ENCODE measurements at regions not wholly inside any gene's neighbourhood (a gene's known extent, or its start where the extent isn't known, plus 50 kb on each side); places are given as distances from the start of the nearest gene placed in this dataset.

GRCh38 chr10:59036311-59037017 is 140.0 kb upstream of the PHYHIPL start:
- H3F3A ChIP-seq (replicated peaks; ENCODE audit: low read depth) = no peaks in the 10 kb centered on the region
- no peak overlapping the region for H3K4me3 ChIP-seq
- TF ChIP-seq JUNB (IDR thresholded peaks at IDR 0.05; ENCODE audit: unreplicated experiment) = no peak
- TF ChIP-seq, protein P1, sequence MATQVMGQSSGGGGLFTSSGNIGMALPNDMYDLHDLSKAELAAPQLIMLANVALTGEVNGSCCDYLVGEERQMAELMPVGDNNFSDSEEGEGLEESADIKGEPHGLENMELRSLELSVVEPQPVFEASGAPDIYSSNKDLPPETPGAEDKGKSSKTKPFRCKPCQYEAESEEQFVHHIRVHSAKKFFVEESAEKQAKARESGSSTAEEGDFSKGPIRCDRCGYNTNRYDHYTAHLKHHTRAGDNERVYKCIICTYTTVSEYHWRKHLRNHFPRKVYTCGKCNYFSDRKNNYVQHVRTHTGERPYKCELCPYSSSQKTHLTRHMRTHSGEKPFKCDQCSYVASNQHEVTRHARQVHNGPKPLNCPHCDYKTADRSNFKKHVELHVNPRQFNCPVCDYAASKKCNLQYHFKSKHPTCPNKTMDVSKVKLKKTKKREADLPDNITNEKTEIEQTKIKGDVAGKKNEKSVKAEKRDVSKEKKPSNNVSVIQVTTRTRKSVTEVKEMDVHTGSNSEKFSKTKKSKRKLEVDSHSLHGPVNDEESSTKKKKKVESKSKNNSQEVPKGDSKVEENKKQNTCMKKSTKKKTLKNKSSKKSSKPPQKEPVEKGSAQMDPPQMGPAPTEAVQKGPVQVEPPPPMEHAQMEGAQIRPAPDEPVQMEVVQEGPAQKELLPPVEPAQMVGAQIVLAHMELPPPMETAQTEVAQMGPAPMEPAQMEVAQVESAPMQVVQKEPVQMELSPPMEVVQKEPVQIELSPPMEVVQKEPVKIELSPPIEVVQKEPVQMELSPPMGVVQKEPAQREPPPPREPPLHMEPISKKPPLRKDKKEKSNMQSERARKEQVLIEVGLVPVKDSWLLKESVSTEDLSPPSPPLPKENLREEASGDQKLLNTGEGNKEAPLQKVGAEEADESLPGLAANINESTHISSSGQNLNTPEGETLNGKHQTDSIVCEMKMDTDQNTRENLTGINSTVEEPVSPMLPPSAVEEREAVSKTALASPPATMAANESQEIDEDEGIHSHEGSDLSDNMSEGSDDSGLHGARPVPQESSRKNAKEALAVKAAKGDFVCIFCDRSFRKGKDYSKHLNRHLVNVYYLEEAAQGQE (IDR thresholded peaks at IDR 0.05; ENCODE audit: unreplicated experiment) = no peak
- TF ChIP-seq, protein P2, sequence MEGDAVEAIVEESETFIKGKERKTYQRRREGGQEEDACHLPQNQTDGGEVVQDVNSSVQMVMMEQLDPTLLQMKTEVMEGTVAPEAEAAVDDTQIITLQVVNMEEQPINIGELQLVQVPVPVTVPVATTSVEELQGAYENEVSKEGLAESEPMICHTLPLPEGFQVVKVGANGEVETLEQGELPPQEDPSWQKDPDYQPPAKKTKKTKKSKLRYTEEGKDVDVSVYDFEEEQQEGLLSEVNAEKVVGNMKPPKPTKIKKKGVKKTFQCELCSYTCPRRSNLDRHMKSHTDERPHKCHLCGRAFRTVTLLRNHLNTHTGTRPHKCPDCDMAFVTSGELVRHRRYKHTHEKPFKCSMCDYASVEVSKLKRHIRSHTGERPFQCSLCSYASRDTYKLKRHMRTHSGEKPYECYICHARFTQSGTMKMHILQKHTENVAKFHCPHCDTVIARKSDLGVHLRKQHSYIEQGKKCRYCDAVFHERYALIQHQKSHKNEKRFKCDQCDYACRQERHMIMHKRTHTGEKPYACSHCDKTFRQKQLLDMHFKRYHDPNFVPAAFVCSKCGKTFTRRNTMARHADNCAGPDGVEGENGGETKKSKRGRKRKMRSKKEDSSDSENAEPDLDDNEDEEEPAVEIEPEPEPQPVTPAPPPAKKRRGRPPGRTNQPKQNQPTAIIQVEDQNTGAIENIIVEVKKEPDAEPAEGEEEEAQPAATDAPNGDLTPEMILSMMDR (conservative IDR thresholded peaks at IDR 0.05; ENCODE audit: low read depth in 2 of 2) = no peak
- TF ChIP-seq ZNF331 (CRISPR knock-in tag; IDR thresholded peaks at IDR 0.05; ENCODE audit: low read depth) = no peak
- no peak for TF ChIP-seq STAT1 (IDR thresholded peaks at IDR 0.05; ENCODE audit: unreplicated experiment)
- TF ChIP-seq, protein P3, sequence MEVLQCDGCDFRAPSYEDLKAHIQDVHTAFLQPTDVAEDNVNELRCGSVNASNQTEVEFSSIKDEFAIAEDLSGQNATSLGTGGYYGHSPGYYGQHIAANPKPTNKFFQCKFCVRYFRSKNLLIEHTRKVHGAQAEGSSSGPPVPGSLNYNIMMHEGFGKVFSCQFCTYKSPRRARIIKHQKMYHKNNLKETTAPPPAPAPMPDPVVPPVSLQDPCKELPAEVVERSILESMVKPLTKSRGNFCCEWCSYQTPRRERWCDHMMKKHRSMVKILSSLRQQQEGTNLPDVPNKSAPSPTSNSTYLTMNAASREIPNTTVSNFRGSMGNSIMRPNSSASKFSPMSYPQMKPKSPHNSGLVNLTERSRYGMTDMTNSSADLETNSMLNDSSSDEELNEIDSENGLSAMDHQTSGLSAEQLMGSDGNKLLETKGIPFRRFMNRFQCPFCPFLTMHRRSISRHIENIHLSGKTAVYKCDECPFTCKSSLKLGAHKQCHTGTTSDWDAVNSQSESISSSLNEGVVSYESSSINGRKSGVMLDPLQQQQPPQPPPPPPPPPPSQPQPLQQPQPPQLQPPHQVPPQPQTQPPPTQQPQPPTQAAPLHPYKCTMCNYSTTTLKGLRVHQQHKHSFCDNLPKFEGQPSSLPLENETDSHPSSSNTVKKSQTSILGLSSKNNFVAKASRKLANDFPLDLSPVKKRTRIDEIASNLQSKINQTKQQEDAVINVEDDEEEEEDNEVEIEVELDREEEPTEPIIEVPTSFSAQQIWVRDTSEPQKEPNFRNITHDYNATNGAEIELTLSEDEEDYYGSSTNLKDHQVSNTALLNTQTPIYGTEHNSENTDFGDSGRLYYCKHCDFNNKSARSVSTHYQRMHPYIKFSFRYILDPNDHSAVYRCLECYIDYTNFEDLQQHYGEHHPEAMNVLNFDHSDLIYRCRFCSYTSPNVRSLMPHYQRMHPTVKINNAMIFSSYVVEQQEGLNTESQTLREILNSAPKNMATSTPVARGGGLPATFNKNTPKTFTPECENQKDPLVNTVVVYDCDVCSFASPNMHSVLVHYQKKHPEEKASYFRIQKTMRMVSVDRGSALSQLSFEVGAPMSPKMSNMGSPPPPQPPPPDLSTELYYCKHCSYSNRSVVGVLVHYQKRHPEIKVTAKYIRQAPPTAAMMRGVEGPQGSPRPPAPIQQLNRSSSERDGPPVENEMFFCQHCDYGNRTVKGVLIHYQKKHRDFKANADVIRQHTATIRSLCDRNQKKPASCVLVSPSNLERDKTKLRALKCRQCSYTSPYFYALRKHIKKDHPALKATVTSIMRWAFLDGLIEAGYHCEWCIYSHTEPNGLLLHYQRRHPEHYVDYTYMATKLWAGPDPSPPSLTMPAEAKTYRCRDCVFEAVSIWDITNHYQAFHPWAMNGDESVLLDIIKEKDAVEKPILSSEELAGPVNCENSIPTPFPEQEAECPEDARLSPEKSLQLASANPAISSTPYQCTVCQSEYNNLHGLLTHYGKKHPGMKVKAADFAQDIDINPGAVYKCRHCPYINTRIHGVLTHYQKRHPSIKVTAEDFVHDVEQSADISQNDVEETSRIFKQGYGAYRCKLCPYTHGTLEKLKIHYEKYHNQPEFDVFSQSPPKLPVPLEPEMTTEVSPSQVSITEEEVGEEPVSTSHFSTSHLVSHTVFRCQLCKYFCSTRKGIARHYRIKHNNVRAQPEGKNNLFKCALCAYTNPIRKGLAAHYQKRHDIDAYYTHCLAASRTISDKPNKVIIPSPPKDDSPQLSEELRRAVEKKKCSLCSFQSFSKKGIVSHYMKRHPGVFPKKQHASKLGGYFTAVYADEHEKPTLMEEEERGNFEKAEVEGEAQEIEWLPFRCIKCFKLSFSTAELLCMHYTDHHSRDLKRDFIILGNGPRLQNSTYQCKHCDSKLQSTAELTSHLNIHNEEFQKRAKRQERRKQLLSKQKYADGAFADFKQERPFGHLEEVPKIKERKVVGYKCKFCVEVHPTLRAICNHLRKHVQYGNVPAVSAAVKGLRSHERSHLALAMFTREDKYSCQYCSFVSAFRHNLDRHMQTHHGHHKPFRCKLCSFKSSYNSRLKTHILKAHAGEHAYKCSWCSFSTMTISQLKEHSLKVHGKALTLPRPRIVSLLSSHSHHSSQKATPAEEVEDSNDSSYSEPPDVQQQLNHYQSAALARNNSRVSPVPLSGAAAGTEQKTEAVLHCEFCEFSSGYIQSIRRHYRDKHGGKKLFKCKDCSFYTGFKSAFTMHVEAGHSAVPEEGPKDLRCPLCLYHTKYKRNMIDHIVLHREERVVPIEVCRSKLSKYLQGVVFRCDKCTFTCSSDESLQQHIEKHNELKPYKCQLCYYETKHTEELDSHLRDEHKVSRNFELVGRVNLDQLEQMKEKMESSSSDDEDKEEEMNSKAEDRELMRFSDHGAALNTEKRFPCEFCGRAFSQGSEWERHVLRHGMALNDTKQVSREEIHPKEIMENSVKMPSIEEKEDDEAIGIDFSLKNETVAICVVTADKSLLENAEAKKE (CRISPR knock-in tag; IDR thresholded peaks at IDR 0.05) = no peak
- TF ChIP-seq POLR2AphosphoS5 (IDR thresholded peaks at IDR 0.05; ENCODE audit: low read depth) = no peak
- TF ChIP-seq NANOG (IDR thresholded peaks at IDR 0.05; ENCODE audit: borderline replicate concordance) = no peak

More at GRCh38 chr10:59036311-59037017, 140.0 kb upstream of the PHYHIPL start:
- Mint-ChIP-seq H3K27ac (no peak overlapping the region), H3K4me1 (no peaks in the 10 kb centered on the region), H3K4me3 (no peak overlapping the region), H3K9me3 (no peaks in the 10 kb centered on the region; the same call in 2 of the 3 replicates), H3K36me3 (ENCODE audit: low read depth) (no peaks in the 10 kb centered on the region), H3K27me3 (ENCODE audit: insufficient read depth, low read depth, poor library complexity) (no peaks in the 10 kb centered on the region)
- no peaks in the 10 kb centered on the region for H3K4me1 ChIP-seq (ENCODE audit: insufficient read depth)
- no peaks in the 10 kb centered on the region for H3K36me3 ChIP-seq (ENCODE audit: insufficient read depth)
- peaks cover 3% of the 10 kb centered on the region; the same call in 1 of the 2 replicates for H3K9me2 ChIP-seq (ENCODE audit: insufficient read depth)
- DNase-seq (ENCODE audit: low spot score) (no peak), ATAC-seq (no peak)
- H3K27me3 ChIP-seq (ENCODE audit: insufficient read depth) = no peaks in the 10 kb centered on the region
- H3K4me2 ChIP-seq = no peak overlapping the region
- no peaks in the 10 kb centered on the region for H4K20me1 ChIP-seq (replicated peaks; ENCODE audit: insufficient read depth)
- H3K27ac ChIP-seq (ENCODE audit: low read depth) = no peak overlapping the region
- no peak overlapping the region for H2AFZ ChIP-seq
- no peaks in the 10 kb centered on the region for H3K79me2 ChIP-seq (replicated peaks; ENCODE audit: insufficient read depth)

Data from GM23338 (cell line).